ENCODE measurements at regions not wholly inside any gene's neighbourhood (a gene's known extent, or its start where the extent isn't known, plus 50 kb on each side); places are given as distances from the start of the nearest gene placed in this dataset.
"Not testable (repeated sequence)": the region's sequence is repeated elsewhere in the genome, so short reads cannot be mapped to it uniquely, and the experiment has no call there.

DNA sequence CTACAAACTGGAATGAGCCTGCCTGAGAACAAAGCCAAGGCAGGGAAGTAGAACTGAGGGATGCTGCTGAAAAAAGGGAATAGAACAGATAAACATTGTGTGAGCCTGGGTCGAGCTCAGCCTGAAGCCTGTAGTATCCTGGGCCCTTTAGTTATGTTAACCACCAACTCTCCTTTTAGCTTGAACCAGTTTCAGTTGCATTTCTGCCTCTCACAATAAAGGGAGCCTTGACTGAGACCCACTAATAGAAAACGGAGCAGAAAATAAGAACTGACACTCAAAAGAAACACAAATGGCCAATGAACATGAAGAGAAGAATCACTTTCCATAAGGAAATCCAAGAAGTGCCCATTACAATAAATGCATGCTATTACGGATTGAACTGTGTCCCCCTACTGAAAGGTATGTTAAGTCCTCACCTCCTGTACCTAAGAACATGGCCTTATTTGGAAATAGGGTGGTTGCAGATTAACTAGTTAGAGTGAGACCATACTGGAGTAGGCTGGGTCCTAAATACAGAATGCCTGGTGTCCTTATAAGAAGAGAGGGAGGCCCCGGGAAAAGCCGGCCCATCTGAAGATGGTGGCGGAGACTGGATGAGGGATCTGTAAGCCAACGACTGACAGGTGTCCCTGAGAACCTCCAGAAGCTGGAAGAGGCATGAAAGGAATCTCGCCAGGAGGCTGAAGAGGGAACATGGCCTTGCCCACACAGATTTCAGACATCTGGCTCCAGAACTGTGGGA lies 4423.0 kb upstream of the TPTE start:
- H3K9me3 ChIP-seq; H3K27ac ChIP-seq; H3K27me3 ChIP-seq (ENCODE audit: insufficient read depth in 3 of 3, low read length in 2 of 3); DNase-seq; H3K36me3 ChIP-seq (ENCODE audit: insufficient read depth in 1 of 2, low read depth in 1 of 2); intact Hi-C loops (cut with DNase I); ATAC-seq; H3K4me3 ChIP-seq; H3K4me1 ChIP-seq: not testable (repeated sequence)
- WGBS, 3 donors: 78% methylated on average over 6 of the region's 8 CpGs; no CpG with 5 or more reads in 2 of the 3 donors

DNA sequence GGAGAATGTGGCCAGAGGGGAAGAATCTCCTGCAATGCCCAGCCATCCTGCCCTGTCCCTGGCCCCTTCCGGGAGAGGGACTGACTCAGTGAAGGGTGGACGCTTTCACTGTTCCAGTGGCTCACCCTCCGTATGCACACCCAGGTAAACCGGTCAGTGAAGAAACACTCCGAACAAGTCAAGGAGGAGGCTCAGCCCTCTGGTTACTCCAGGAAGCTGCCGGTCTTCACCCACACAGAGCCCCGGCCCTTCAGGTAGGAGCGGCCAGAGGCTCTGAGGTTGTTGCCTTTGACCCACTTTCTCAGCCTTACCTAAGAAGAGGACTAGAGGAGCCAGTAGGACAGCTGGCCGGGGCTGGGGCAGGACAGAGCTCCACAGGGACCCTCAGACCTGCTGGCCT lies 4419.8 kb upstream of the TPTE start:
- H3K4me3 ChIP-seq; intact Hi-C loops (cut with DNase I); H3K27me3 ChIP-seq (ENCODE audit: insufficient read depth in 3 of 3, low read length in 2 of 3); H3K36me3 ChIP-seq (ENCODE audit: insufficient read depth in 1 of 2, low read depth in 1 of 2); ATAC-seq; H3K27ac ChIP-seq; H3K4me1 ChIP-seq; H3K9me3 ChIP-seq; DNase-seq: not testable (repeated sequence)
- WGBS, 3 donors: no CpG with 5 or more reads among the region's 9 CpGs

DNA sequence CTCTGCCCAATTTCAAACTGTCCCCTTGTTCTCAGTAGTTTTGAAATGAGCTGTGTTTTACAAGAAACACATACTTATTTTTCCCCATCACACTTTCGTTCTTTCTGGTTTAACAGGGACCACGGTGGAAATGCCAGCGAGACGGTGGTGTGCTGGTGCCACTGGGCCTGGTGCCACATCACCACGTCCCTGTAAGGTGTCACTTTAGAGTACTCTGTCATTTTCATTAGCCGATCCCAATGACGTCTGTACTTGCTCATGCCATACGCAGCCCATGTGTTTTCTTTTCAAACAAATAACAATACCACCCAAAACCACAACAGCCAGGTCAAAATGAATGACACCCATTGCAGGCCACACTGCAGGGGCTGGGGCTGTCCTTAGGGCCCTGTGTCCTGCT lies 4416.8 kb upstream of the TPTE start:
- no CpG with 5 or more reads among the region's 8 CpGs for WGBS, 3 donors
- H3K27me3 ChIP-seq (ENCODE audit: insufficient read depth in 3 of 3, low read length in 2 of 3); H3K4me3 ChIP-seq; intact Hi-C loops (cut with DNase I); DNase-seq; H3K4me1 ChIP-seq; H3K36me3 ChIP-seq (ENCODE audit: insufficient read depth in 1 of 2, low read depth in 1 of 2); H3K9me3 ChIP-seq; H3K27ac ChIP-seq; ATAC-seq: not testable (repeated sequence)

DNA sequence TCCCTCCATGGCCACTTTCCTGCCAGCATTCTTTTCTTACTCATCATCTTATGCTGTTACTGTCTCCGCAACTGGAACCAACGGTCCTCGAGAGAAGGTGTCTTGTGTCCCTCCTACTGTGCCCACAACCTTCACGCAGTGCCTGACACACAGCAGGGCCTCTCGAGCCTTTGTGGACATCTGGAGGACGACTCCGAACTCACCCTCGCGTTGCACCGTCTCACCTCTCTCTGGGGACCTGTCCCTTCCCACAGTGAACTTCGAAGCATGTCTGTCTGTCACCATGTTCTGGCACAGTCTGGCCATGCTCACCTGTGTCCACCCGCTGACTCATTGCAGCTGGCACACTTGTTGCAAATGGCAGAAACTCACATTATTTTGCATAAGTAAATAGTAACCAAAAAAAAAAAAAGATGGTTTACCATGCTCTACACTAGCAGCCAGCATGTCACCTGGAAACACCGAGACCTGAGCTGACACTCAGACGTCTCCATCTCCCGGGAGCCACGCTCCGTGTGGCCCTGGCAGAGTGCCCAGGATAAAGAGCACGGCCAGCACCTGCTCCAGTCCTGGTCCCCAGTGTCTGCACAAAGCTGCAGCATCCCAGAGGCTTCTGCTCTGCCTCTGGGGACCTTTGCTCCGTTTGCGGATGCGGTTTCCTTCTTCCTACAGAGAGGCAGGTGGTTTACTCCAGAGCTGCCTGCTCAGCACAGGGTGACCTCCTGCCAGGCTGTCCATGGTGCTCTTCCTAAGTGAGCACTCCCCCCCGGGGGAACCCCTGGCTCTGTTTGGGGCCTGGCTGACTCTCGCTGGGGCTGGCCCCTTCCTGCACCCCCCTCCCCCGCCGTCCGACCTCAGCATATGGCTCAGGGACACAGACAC lies 4414.5 kb upstream of the TPTE start:
- ATAC-seq; intact Hi-C loops (cut with DNase I); H3K9me3 ChIP-seq; H3K27me3 ChIP-seq (ENCODE audit: insufficient read depth in 3 of 3, low read length in 2 of 3); H3K36me3 ChIP-seq (ENCODE audit: insufficient read depth in 1 of 2, low read depth in 1 of 2); H3K27ac ChIP-seq; DNase-seq; H3K4me3 ChIP-seq; H3K4me1 ChIP-seq: not testable (repeated sequence)
- 37 to 87% methylated on average over 6 of the region's 26 CpGs; no CpG with 5 or more reads in 1 of the 3 donors for WGBS, 3 donors

DNA sequence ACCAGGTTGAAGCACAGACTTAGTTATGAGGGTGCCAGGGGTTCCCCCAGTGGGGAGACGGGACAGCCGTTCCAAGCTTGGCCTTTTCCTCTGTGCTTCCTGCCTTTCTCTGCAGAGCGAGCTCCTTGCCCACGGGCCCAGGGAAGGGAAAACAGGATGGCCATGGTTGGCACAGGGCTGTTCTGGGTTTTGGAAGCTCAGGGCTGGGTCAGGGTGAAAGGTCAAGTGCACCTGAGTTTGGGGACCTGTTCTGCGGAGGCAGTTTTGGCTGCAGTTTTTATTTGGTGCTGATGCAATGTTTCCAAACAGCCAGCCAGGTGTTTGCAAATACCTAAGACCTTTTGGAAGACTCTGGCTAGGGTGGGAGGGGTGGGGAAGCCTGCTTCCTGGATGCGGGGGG lies 4412.5 kb upstream of the TPTE start:
- no CpG with 5 or more reads among the region's 6 CpGs for WGBS, 3 donors
- H3K27me3 ChIP-seq (ENCODE audit: insufficient read depth in 3 of 3, low read length in 2 of 3); ATAC-seq; intact Hi-C loops (cut with DNase I); H3K27ac ChIP-seq; H3K4me1 ChIP-seq; H3K4me3 ChIP-seq; DNase-seq; H3K36me3 ChIP-seq (ENCODE audit: insufficient read depth in 1 of 2, low read depth in 1 of 2); H3K9me3 ChIP-seq: not testable (repeated sequence)

DNA sequence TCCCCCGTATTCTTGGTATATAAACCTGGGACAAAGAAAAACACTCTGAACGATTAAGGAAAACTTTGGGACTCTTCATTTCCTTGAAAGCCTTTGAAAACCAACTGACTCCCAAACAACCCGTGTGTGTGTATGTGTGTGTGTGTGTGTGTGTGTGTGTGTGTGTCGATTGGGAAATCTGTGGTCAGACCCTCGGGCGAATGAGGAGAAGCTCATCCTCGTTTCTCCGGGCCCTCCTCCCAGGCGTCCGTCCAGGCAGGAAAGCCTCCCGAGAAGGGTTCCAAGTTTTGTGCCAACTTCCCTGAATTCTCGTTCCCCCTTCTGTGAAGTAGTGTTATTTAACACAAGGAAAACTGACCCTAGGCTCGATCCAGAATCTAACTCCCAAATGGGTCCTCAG lies 4411.6 kb upstream of the TPTE start:
- H3K4me3 ChIP-seq; H3K27me3 ChIP-seq (ENCODE audit: insufficient read depth in 3 of 3, low read length in 2 of 3); H3K36me3 ChIP-seq (ENCODE audit: insufficient read depth in 1 of 2, low read depth in 1 of 2); H3K9me3 ChIP-seq; H3K4me1 ChIP-seq; intact Hi-C loops (cut with DNase I); H3K27ac ChIP-seq: not testable (repeated sequence)
- WGBS, 3 donors: 26% methylated on average over 4 of the region's 13 CpGs; no CpG with 5 or more reads in 2 of the 3 donors
- ATAC-seq (peak in 2 of 4 donors; percentile 21 to 33), DNase-seq (peak; percentile 25 to 51)

DNA sequence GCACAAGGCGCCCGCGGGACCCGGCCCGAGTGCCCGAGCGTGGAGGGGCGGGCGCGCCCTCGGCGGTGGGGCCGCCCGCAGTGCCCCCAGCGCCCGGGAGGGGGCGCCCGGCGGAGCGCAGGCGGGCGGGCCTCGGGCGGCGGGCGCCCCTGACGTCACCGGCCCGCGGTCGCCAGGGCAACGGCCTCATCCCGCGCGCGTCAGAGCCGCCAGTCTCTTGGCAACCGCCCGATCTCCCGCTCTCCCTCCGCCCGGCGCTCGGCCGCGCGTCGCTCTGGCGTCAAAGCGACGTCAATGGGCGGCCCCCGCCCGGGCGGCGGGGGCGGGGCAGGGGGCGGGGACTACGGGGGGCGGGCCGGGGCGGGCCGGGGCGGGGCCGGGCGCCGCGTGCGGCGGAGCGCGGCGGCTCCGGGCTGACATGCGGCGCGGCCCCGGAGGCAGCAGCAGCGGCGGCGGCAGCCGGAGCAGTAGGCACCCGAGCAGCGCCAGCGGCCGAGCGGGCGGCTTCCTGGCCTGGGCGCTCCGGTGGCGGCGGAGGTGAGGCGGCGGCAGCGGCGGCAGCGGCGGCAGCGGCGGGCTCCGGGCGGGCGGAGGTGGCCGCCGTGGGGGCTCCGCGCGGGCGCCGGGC lies 4410.6 kb upstream of the TPTE start:
- H3K36me3 ChIP-seq (ENCODE audit: insufficient read depth in 1 of 2, low read depth in 1 of 2); H3K9me3 ChIP-seq; DNase-seq; H3K4me1 ChIP-seq; H3K4me3 ChIP-seq; intact Hi-C loops (cut with DNase I); H3K27ac ChIP-seq; H3K27me3 ChIP-seq (ENCODE audit: insufficient read depth in 3 of 3, low read length in 2 of 3): not testable (repeated sequence)
- no CpG with 5 or more reads among the region's 110 CpGs for WGBS, 3 donors
- ATAC-seq: peak; percentile 87 to 93 (median 92)

DNA sequence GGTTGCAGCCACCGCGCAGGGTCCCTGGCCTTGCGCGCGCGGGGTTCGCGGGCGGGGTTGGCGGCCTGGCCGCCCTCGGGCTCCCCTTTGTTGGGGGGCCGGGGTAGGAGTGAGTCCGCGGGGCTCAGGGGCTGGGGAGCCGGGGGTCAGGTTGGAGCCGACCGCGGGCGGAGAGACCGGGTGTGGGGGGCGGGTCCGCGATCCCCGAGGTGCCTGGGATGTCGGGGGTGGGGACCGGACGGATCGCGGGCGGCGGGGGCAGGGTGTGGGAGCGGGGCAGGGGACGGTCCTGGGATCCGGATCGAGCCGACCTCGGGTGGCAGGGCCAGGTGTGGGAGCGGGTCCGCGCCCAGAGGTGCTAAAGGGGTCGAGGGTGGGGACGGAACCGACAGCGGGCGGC lies 4410.0 kb upstream of the TPTE start:
- H3K27ac ChIP-seq; H3K36me3 ChIP-seq (ENCODE audit: insufficient read depth in 1 of 2, low read depth in 1 of 2); intact Hi-C loops (cut with DNase I); H3K27me3 ChIP-seq (ENCODE audit: insufficient read depth in 3 of 3, low read length in 2 of 3); H3K4me1 ChIP-seq; H3K9me3 ChIP-seq: not testable (repeated sequence)
- H3K4me3 ChIP-seq: peak overlapping the region; percentile 34
- ATAC-seq (peak; percentile 16 to 22 (median 18)), DNase-seq (peak; percentile 10 to 52)
- WGBS, 3 donors: 0% methylated on average over 8 of the region's 46 CpGs; no CpG with 5 or more reads in 2 of the 3 donors

DNA sequence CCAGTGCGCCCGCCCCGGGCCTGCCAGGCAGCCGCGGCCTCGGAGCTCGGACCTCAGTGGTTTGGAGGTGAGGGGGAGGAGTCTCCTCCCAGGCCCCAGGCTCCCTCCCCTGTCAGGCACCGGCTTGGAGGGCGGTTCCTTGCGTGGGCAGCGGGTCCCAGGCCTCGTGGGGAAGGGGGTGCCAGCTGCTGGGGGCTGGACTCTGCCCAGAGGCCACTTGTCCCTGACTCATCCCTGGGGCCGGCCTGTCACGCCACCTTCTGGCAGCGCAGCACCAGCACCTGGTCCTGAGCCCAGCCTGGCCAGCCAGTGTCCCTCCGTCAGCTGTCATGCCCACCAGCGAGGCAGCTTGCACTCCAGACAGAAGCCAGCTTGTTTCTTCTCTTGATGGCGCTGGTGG lies 4403.0 kb upstream of the TPTE start:
- H3K36me3 ChIP-seq (ENCODE audit: insufficient read depth in 1 of 2, low read depth in 1 of 2); H3K4me1 ChIP-seq; intact Hi-C loops (cut with DNase I); H3K4me3 ChIP-seq; H3K27ac ChIP-seq; H3K9me3 ChIP-seq; H3K27me3 ChIP-seq (ENCODE audit: insufficient read depth in 3 of 3, low read length in 2 of 3): not testable (repeated sequence)
- ATAC-seq (peak; percentile 88 to 95 (median 92)), DNase-seq (peak; percentile 58 to 71)
- 43% methylated on average over 5 of the region's 18 CpGs; no CpG with 5 or more reads in 2 of the 3 donors for WGBS, 3 donors

DNA sequence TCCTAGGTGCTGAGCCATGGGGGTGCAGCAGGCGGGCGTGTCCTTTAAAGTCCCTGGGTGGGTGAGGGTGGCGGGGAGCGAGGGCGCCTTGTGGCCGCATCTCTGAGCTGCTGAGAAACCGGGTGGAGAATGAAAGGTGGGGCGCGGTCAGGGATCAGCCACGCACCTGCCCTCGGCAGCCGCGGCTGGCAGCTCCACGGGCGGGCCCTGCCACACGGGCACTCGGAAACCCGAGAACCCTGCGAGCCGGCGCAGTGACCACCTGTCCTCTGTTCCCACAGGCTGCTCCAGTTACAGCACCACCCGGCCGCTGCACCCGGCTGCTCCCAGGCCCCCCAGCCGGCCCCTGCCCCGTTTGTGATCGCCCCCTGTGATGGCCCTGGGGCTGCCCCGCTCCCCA lies 4400.5 kb upstream of the TPTE start:
- peak; percentile 4 to 28 (median 20) for ATAC-seq

DNA sequence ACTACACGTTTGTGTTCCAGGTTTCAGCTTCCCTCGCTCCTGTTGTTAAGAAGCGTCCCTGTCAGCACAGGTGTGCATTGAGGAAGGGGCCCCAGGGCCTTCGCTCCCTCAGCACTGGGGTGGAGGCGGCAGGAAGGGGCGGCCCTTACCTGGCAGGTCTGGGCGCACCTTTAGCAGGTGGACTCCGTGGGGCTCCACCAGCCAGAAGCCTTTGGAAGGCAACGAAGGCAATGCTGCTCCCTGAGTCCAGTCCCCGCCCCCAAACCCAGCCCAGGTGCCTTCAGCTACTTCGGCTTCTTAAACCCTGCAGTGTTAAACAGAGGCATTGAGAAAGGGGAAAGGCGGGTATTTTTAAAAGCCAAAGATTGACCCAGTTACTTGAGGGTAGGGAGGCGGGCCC lies 4398.8 kb upstream of the TPTE start:
- ATAC-seq; H3K9me3 ChIP-seq; H3K4me3 ChIP-seq; H3K4me1 ChIP-seq; H3K36me3 ChIP-seq (ENCODE audit: insufficient read depth in 1 of 2, low read depth in 1 of 2); H3K27me3 ChIP-seq (ENCODE audit: insufficient read depth in 3 of 3, low read length in 2 of 3); intact Hi-C loops (cut with DNase I); H3K27ac ChIP-seq: not testable (repeated sequence)
- WGBS, 3 donors: 87 to 92% (median 91%) methylated on average over 4 to 8 of the region's 13 CpGs
- peak in 1 of 2 donors; percentile 23 for DNase-seq

More for the DNA sequence above, 4400.5 kb upstream of the TPTE start:
- 66 to 67% methylated on average over 9 to 14 of the region's 28 CpGs; no CpG with 5 or more reads in 1 of the 3 donors for WGBS, 3 donors
- H3K4me3 ChIP-seq; H3K27ac ChIP-seq; H3K36me3 ChIP-seq (ENCODE audit: insufficient read depth in 1 of 2, low read depth in 1 of 2); H3K9me3 ChIP-seq; intact Hi-C loops (cut with DNase I); H3K27me3 ChIP-seq (ENCODE audit: insufficient read depth in 3 of 3, low read length in 2 of 3); H3K4me1 ChIP-seq: not testable (repeated sequence)
- DNase-seq: peak in 1 of 2 donors; percentile 26

Data from psoas muscle (tissue), 7 donors.